Nephron progenitor cell (in vitro differentiated cells): ENCODE measurements at regions not wholly inside any gene's neighbourhood (a gene's known extent, or its start where the extent isn't known, plus 50 kb on each side); places are given as distances from the start of the nearest gene placed in this dataset.
"Not testable (repeated sequence)": the region's sequence is repeated elsewhere in the genome, so short reads cannot be mapped to it uniquely, and the experiment has no call there.

Source experiments
- DNase-seq: peaks from one replicate; pipeline ENCODE4 v3.0.0; 2021
- H3K27ac Mint-ChIP-seq: 2 replicates; pipeline ENCODE4 v1.8.0; 2021; ENCODE audit warnings: mild to moderate bottlenecking, moderate library complexity, mixed read lengths
- H3K27me3 Mint-ChIP-seq: 2 replicates; pipeline ENCODE4 v1.8.0; 2021; ENCODE audit warnings: mild to moderate bottlenecking, low read depth, mixed read lengths; ENCODE audit not compliant: poor library complexity
- H3K36me3 Mint-ChIP-seq: 2 replicates; pipeline ENCODE4 v1.8.0; 2021; ENCODE audit warnings: low read depth, mixed read lengths
- H3K4me1 Mint-ChIP-seq: 2 replicates; pipeline ENCODE4 v1.8.0; 2021; ENCODE audit warnings: mixed read lengths
- H3K4me3 Mint-ChIP-seq: 2 replicates; pipeline ENCODE4 v1.8.0; 2021; ENCODE audit warnings: mild to moderate bottlenecking, moderate library complexity, mixed read lengths
- H3K9me3 Mint-ChIP-seq: 2 replicates; pipeline ENCODE4 v1.8.0; 2021; ENCODE audit warnings: mild to moderate bottlenecking, moderate library complexity, mixed read lengths
- TF ChIP-seq, protein P1 (sequence below): fragments of 200-600 bp; sonication (generic); IDR thresholded peaks from 2 replicates; pipeline ENCODE4 v1.5.0; 2021; ENCODE audit warnings: antibody characterized with exemption

- TF ChIP-seq, protein P1, sequence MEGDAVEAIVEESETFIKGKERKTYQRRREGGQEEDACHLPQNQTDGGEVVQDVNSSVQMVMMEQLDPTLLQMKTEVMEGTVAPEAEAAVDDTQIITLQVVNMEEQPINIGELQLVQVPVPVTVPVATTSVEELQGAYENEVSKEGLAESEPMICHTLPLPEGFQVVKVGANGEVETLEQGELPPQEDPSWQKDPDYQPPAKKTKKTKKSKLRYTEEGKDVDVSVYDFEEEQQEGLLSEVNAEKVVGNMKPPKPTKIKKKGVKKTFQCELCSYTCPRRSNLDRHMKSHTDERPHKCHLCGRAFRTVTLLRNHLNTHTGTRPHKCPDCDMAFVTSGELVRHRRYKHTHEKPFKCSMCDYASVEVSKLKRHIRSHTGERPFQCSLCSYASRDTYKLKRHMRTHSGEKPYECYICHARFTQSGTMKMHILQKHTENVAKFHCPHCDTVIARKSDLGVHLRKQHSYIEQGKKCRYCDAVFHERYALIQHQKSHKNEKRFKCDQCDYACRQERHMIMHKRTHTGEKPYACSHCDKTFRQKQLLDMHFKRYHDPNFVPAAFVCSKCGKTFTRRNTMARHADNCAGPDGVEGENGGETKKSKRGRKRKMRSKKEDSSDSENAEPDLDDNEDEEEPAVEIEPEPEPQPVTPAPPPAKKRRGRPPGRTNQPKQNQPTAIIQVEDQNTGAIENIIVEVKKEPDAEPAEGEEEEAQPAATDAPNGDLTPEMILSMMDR = no peak
- H3K4me1 Mint-ChIP-seq = no peaks in the 10 kb centered on the region
- no peak overlapping the region for H3K27ac Mint-ChIP-seq
- no peaks in the 10 kb centered on the region for H3K36me3 Mint-ChIP-seq
- H3K9me3 Mint-ChIP-seq = peaks cover 20% of the 10 kb centered on the region
- no peak overlapping the region for H3K4me3 Mint-ChIP-seq
- H3K27me3 Mint-ChIP-seq = peaks cover 4% of the 10 kb centered on the region
- no peak for DNase-seq
These were observed 230.8 kb downstream of the TFAP2B start for GRCh38 chr6:51049288-51049982.

DNA sequence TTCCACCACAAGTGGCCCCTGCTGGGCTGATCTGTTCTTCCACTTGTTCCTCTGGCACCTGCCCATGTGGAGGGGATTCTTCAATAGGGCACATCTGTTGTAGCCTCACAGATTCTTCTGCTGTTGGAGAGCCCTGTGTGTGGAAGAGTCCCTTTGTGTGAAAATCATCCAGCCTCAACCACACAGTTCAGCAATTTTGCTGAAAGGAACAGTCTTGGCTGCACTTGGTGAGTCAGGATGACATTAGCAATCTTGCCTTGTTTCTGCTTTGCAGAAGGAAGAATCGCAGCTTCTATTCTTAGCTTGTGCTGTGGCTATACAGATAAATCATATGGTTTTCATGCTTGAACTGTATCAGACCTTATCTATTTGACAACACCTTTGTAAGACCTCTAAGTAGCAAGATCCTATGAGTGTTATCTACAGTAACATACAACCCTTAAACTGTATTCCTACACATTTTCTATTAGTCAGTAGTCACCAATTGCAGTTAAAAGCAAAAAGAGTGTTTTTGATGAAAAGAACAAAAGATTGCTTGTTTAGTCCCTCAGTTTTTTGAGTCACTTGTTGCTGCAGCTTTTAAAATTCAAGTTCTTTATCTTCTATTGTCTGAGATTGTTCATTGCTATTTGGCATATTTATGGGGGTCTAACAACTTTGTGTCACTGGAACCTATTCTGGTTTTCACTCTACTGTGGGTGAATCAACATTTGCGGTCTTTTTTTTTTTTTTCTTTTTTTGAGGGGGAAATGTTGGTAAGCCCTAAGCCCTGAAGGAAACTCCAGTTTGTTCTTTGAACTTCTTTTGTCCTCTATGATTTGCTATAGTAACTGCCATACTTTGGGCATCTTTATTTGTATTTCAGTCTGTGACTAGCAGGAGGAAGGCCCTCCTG is 231.6 kb downstream of the TFAP2B start:
- TF ChIP-seq, protein P1 = no peak
- Mint-ChIP-seq H3K4me1 (no peaks in the 10 kb centered on the region), H3K4me3 (no peak overlapping the region), H3K27ac (no peak overlapping the region), H3K9me3 (peaks cover 20% of the 10 kb centered on the region), H3K27me3 (peaks cover 4% of the 10 kb centered on the region), H3K36me3 (no peaks in the 10 kb centered on the region)
- no peak for DNase-seq

DNA sequence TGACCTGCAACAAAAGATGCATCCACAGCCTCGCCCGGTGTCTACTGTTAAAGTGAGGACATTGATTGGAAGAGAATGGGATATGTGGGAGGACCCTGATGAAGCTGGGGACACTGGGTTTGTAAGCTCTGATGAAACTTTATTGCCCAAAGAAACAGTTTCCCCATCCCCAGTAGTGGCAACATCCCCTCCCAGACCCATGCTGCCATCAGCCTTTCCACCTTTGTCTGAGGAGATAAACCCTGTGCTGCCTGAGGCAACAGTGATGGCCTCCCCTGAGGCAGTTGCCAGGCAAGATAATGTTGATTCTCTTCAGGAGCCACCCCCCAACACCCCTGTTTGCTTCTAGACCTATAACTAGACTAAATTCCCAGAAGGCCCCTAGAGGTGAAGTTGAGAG is 234.0 kb downstream of the TFAP2B start:
- H3K27me3 Mint-ChIP-seq, H3K4me3 Mint-ChIP-seq, H3K36me3 Mint-ChIP-seq, H3K27ac Mint-ChIP-seq, DNase-seq, H3K4me1 Mint-ChIP-seq: not testable (repeated sequence)
- H3K9me3 Mint-ChIP-seq = peaks cover 20% of the 10 kb centered on the region

- peaks cover 20% of the 10 kb centered on the region for H3K9me3 Mint-ChIP-seq
- H3K27me3 Mint-ChIP-seq, H3K27ac Mint-ChIP-seq, H3K4me1 Mint-ChIP-seq, DNase-seq, H3K36me3 Mint-ChIP-seq, H3K4me3 Mint-ChIP-seq: not testable (repeated sequence)
These were observed 236.6 kb downstream of the TFAP2B start for GRCh38 chr6:51055316-51055715.

- H3K4me1 Mint-ChIP-seq = no peaks in the 10 kb centered on the region
- peaks cover 17% of the 10 kb centered on the region for H3K9me3 Mint-ChIP-seq
- no peak overlapping the region for H3K4me3 Mint-ChIP-seq
- no peaks in the 10 kb centered on the region for H3K36me3 Mint-ChIP-seq
- no peak overlapping the region for H3K27ac Mint-ChIP-seq
- H3K27me3 Mint-ChIP-seq = no peaks in the 10 kb centered on the region
- TF ChIP-seq, protein P1 = no peak
- no peak for DNase-seq
These were observed 238.6 kb downstream of the TFAP2B start for GRCh38 chr6:51057296-51057695.

- peaks cover 6% of the 10 kb centered on the region for H3K27me3 Mint-ChIP-seq
- no peaks in the 10 kb centered on the region for H3K36me3 Mint-ChIP-seq
- DNase-seq = no peak
- no peak overlapping the region for H3K27ac Mint-ChIP-seq
- H3K4me3 Mint-ChIP-seq = no peak overlapping the region
- TF ChIP-seq, protein P1 = no peak
- H3K9me3 Mint-ChIP-seq = no peaks in the 10 kb centered on the region
- no peaks in the 10 kb centered on the region for H3K4me1 Mint-ChIP-seq
These were observed 241.6 kb downstream of the TFAP2B start for GRCh38 chr6:51060262-51060762.
